H9 (cell line): ENCODE measurements at regions not wholly inside any gene's neighbourhood (a gene's known extent, or its start where the extent isn't known, plus 50 kb on each side); places are given as distances from the start of the nearest gene placed in this dataset.

Experiments used
- DNase-seq: peaks from one replicate; pipeline ENCODE4 v3.0.0-alpha.2; 2017
- H2AFZ ChIP-seq: one replicate; pipeline ENCODE4 v1.6.1; 2013; ENCODE audit warnings: mild to moderate bottlenecking, low read length, control low read depth, moderate library complexity
- H2AK5ac ChIP-seq: 2 replicates; pipeline ENCODE4 v1.6.1; 2013; ENCODE audit warnings: low read length, control low read depth, mixed read lengths; ENCODE audit not compliant: insufficient read length
- H2BK120ac ChIP-seq: one replicate; pipeline ENCODE4 v1.6.1; 2013; ENCODE audit warnings: low read depth, mild to moderate bottlenecking, low read length, control low read depth, inconsistent platforms; ENCODE audit not compliant: poor library complexity, severe bottlenecking
- H2BK12ac ChIP-seq: 2 replicates; pipeline ENCODE4 v1.6.1; 2013; ENCODE audit warnings: low read length, control low read depth, mixed read lengths, low read depth; ENCODE audit not compliant: insufficient read length
- H2BK15ac ChIP-seq: 2 replicates; pipeline ENCODE4 v1.6.1; 2013; ENCODE audit warnings: low read depth, low read length, control low read depth
- H2BK20ac ChIP-seq: one replicate; pipeline ENCODE4 v1.6.1; 2013; ENCODE audit warnings: low read depth, mild to moderate bottlenecking, low read length, control low read depth, inconsistent platforms; ENCODE audit not compliant: poor library complexity, severe bottlenecking
- H2BK5ac ChIP-seq: 2 replicates; pipeline ENCODE4 v1.6.1; 2013; ENCODE audit warnings: low read length, control low read depth, mixed read lengths; ENCODE audit not compliant: insufficient read length
- H3K14ac ChIP-seq: 2 replicates; pipeline ENCODE4 v1.6.1; 2013; ENCODE audit warnings: low read length, control low read depth; ENCODE audit not compliant: insufficient read depth
- H3K18ac ChIP-seq: 2 replicates; pipeline ENCODE4 v1.6.1; 2013; ENCODE audit warnings: low read depth, mild to moderate bottlenecking, mixed read lengths, low read length, control low read depth; ENCODE audit not compliant: insufficient read length
- H3K23ac ChIP-seq: 2 replicates; pipeline ENCODE4 v1.6.1; 2013; ENCODE audit warnings: low read length, control low read depth, mixed read lengths, low read depth; ENCODE audit not compliant: insufficient read length
- H3K23me2 ChIP-seq: 2 replicates; pipeline ENCODE4 v1.6.1; 2013; ENCODE audit warnings: low read depth, mild to moderate bottlenecking, mixed read lengths, low read length, control low read depth; ENCODE audit not compliant: insufficient read length, poor library complexity, severe bottlenecking
- H3K27ac ChIP-seq: 2 replicates; pipeline ENCODE4 v1.5.1; 2013; ENCODE audit warnings: low read length, control low read depth, mixed read lengths, low read depth; ENCODE audit not compliant: insufficient read length
- H3K27me3 ChIP-seq: 2 replicates; pipeline ENCODE4 v1.6.1; 2013; ENCODE audit warnings: low read length, control low read depth, inconsistent platforms; ENCODE audit not compliant: insufficient read depth
- H3K4ac ChIP-seq: 2 replicates; pipeline ENCODE4 v1.6.1; 2013; ENCODE audit warnings: low read depth, mild to moderate bottlenecking, control low read depth, inconsistent platforms, low read length, moderate library complexity
- H3K4me1 ChIP-seq: 2 replicates; pipeline ENCODE4 v1.6.1; 2013; ENCODE audit warnings: low read length, control low read depth, inconsistent platforms; ENCODE audit not compliant: insufficient read depth
- H3K4me2 ChIP-seq: 2 replicates; pipeline ENCODE4 v1.6.1; 2013; ENCODE audit warnings: low read length, control low read depth, mixed read lengths; ENCODE audit not compliant: insufficient read length, insufficient read depth
- H3K56ac ChIP-seq: 2 replicates; pipeline ENCODE4 v1.6.1; 2013; ENCODE audit warnings: low read depth, mild to moderate bottlenecking, mixed read lengths, low read length, control low read depth; ENCODE audit not compliant: insufficient read length
- H3K79me1 ChIP-seq: 2 replicates; pipeline ENCODE4 v1.6.1; 2013; ENCODE audit warnings: low read depth, mild to moderate bottlenecking, moderate library complexity, low read length, control low read depth, inconsistent platforms; ENCODE audit not compliant: insufficient read depth, poor library complexity, severe bottlenecking
- H3K79me2 ChIP-seq: 2 replicates; pipeline ENCODE4 v1.6.1; 2013; ENCODE audit warnings: low read length, control low read depth, inconsistent platforms; ENCODE audit not compliant: insufficient read depth
- H3K9ac ChIP-seq: 2 replicates; pipeline ENCODE4 v1.6.1; 2013; ENCODE audit warnings: low read length, control low read depth, mixed read lengths; ENCODE audit not compliant: insufficient read length; ENCODE audit errors: extremely low read depth
- H3K9me3 ChIP-seq: one replicate; pipeline ENCODE4 v1.6.1; 2013; ENCODE audit warnings: low read depth, low read length, inconsistent platforms; ENCODE audit not compliant: control insufficient read depth
- H3T11ph ChIP-seq: one replicate; pipeline ENCODE4 v1.6.1; 2013; ENCODE audit warnings: mild to moderate bottlenecking, low read length, control low read depth, inconsistent platforms
- H4K20me1 ChIP-seq: one replicate; pipeline ENCODE4 v1.6.1; 2013; ENCODE audit not compliant: control insufficient read depth, insufficient read length, insufficient read depth
- H4K5ac ChIP-seq: 2 replicates; pipeline ENCODE4 v1.6.1; 2013; ENCODE audit warnings: low read depth, mild to moderate bottlenecking, mixed read lengths, low read length, control low read depth; ENCODE audit not compliant: insufficient read length
- H4K8ac ChIP-seq: replicated peaks from 2 replicates; pipeline ENCODE4 v1.6.1; 2013; ENCODE audit warnings: low read length, control low read depth, mixed read lengths, low read depth; ENCODE audit not compliant: insufficient read length
- H4K91ac ChIP-seq: 2 replicates; pipeline ENCODE4 v1.6.1; 2013; ENCODE audit warnings: low read depth, mild to moderate bottlenecking, moderate library complexity, mixed read lengths, low read length, control low read depth; ENCODE audit not compliant: insufficient read length
- H3K27ac Mint-ChIP-seq, 3 experiments: 2 replicates in 2 of 3; 3 replicates in 1 of 3; pipeline ENCODE4 v1.8.0; 2020 to 2021; ENCODE audit warnings: mixed read lengths in 3 of 3, mild to moderate bottlenecking in 1 of 3, moderate library complexity in 1 of 3
- H3K27me3 Mint-ChIP-seq: 2 replicates; pipeline ENCODE4 v1.8.0; 2021; ENCODE audit warnings: low read depth, mild to moderate bottlenecking, moderate library complexity, mixed read lengths
- H3K36me3 Mint-ChIP-seq, 3 experiments: 2 replicates in 2 of 3; 3 replicates in 1 of 3; pipeline ENCODE4 v1.8.0; 2020 to 2021; ENCODE audit warnings: low read depth in 3 of 3, mixed read lengths in 3 of 3; ENCODE audit not compliant: insufficient read depth in 1 of 3
- H3K4me1 Mint-ChIP-seq, 2 experiments: 2 replicates each; pipeline ENCODE4 v1.8.0; 2020; ENCODE audit warnings: mixed read lengths in 2 of 2
- H3K4me3 Mint-ChIP-seq, 2 experiments: 2 replicates in 1 of 2; 3 replicates in 1 of 2; pipeline ENCODE4 v1.8.0; 2020 to 2021; ENCODE audit warnings: mild to moderate bottlenecking in 2 of 2, mixed read lengths in 2 of 2, moderate library complexity in 1 of 2
- H3K9me3 Mint-ChIP-seq, 2 experiments: 2 replicates in 1 of 2; 3 replicates in 1 of 2; pipeline ENCODE4 v1.8.0; 2020; ENCODE audit warnings: mild to moderate bottlenecking in 2 of 2, mixed read lengths in 2 of 2, moderate library complexity in 1 of 2
- TF ChIP-seq, protein P1 (sequence below): fragments of 200-600 bp; sonication (generic); conservative IDR thresholded peaks from 3 replicates; pipeline ENCODE4 v1.8.0; 2021; ENCODE audit warnings: antibody characterized with exemption, mild to moderate bottlenecking

GRCh38 chr18:44624052-44624451 lies 56.6 kb upstream of the SETBP1 start:
- no peak for DNase-seq
- Mint-ChIP-seq H3K9me3 (no peaks in the 10 kb centered on the region), H3K4me1 (peaks cover 20 to 21% of the 10 kb centered on the region in 2 experiments), H3K4me3 (no peak overlapping the region), H3K27me3 (no peaks in the 10 kb centered on the region), H3K36me3 (no peaks in the 10 kb centered on the region), H3K27ac (no peak overlapping the region)
- Histone ChIP-seq H3K79me2 (no peaks in the 10 kb centered on the region), H3T11ph (no peak overlapping the region), H2BK120ac (no peak overlapping the region), H2AFZ (peak overlapping the region; percentile 32), H2BK5ac (no peak overlapping the region), H3K27me3 (no peaks in the 10 kb centered on the region), H4K8ac (no peak overlapping the region), H3K4me2 (no peak overlapping the region), H3K23me2 (no peaks in the 10 kb centered on the region), H3K79me1 (no peaks in the 10 kb centered on the region), H2BK20ac (no peak overlapping the region), H4K5ac (no peak overlapping the region), H3K56ac (no peak overlapping the region), H3K27ac (no peak overlapping the region), H2BK12ac (no peak overlapping the region), H3K9me3 (no peaks in the 10 kb centered on the region), H3K4me1 (peaks cover 2% of the 10 kb centered on the region; the same call in 1 of the 2 replicates), H4K91ac (no peak overlapping the region), H3K4ac (no peak overlapping the region), H2AK5ac (no peak overlapping the region), H3K14ac (no peak overlapping the region), H2BK15ac (no peak overlapping the region), H3K9ac (no peak overlapping the region), H3K18ac (no peak overlapping the region), H3K23ac (no peak overlapping the region), H4K20me1 (no peaks in the 10 kb centered on the region)
- TF ChIP-seq, protein P1, sequence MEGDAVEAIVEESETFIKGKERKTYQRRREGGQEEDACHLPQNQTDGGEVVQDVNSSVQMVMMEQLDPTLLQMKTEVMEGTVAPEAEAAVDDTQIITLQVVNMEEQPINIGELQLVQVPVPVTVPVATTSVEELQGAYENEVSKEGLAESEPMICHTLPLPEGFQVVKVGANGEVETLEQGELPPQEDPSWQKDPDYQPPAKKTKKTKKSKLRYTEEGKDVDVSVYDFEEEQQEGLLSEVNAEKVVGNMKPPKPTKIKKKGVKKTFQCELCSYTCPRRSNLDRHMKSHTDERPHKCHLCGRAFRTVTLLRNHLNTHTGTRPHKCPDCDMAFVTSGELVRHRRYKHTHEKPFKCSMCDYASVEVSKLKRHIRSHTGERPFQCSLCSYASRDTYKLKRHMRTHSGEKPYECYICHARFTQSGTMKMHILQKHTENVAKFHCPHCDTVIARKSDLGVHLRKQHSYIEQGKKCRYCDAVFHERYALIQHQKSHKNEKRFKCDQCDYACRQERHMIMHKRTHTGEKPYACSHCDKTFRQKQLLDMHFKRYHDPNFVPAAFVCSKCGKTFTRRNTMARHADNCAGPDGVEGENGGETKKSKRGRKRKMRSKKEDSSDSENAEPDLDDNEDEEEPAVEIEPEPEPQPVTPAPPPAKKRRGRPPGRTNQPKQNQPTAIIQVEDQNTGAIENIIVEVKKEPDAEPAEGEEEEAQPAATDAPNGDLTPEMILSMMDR, result no peak
